ENCODE measurements at regions not wholly inside any gene's neighbourhood (a gene's known extent, or its start where the extent isn't known, plus 50 kb on each side); places are given as distances from the start of the nearest gene placed in this dataset.

DNA sequence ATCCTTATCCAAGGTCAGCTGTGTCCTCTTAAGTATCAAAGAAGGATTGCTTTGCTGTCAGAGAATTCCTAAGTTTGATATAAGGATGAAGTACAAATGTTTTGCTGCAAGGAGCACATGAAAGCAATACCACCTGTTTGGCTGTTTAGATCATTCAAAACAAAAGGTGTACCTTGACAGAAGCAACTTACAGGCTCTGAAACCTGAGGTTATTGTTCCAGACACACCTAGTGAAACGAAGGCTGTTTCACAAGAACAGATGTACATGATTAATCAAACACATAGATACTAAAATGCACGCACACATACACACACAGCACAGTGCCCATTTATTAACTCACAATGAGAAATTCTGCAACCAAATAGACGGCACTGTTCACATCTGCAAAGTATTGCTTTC is 166.2 kb downstream of the RBM43 start:
- H3K9me2 ChIP-seq (ENCODE audit: insufficient read depth): no peaks in the 10 kb centered on the region; the same call in 1 of the 2 replicates
- no peaks in the 10 kb centered on the region for H3K36me3 Mint-ChIP-seq (ENCODE audit: low read depth)
- no peaks in the 10 kb centered on the region for H3F3A ChIP-seq (replicated peaks; ENCODE audit: low read depth)
- H3K4me1 Mint-ChIP-seq: no peaks in the 10 kb centered on the region
- H2AFZ ChIP-seq: no peak overlapping the region; the same call in 1 of the 2 replicates
- H3K79me2 ChIP-seq (replicated peaks; ENCODE audit: insufficient read depth): no peaks in the 10 kb centered on the region
- H3K4me3 Mint-ChIP-seq: no peak overlapping the region
- H3K4me3 ChIP-seq: no peak overlapping the region
- H3K27ac Mint-ChIP-seq: no peak overlapping the region
- no peaks in the 10 kb centered on the region for H3K4me1 ChIP-seq (ENCODE audit: insufficient read depth)
- H3K36me3 ChIP-seq (ENCODE audit: insufficient read depth): no peaks in the 10 kb centered on the region
- no peaks in the 10 kb centered on the region for H3K27me3 ChIP-seq (ENCODE audit: insufficient read depth)
- no peaks in the 10 kb centered on the region for H3K27me3 Mint-ChIP-seq (ENCODE audit: insufficient read depth, low read depth, poor library complexity)
- no peak overlapping the region for H3K4me2 ChIP-seq
- TF ChIP-seq, protein P1, sequence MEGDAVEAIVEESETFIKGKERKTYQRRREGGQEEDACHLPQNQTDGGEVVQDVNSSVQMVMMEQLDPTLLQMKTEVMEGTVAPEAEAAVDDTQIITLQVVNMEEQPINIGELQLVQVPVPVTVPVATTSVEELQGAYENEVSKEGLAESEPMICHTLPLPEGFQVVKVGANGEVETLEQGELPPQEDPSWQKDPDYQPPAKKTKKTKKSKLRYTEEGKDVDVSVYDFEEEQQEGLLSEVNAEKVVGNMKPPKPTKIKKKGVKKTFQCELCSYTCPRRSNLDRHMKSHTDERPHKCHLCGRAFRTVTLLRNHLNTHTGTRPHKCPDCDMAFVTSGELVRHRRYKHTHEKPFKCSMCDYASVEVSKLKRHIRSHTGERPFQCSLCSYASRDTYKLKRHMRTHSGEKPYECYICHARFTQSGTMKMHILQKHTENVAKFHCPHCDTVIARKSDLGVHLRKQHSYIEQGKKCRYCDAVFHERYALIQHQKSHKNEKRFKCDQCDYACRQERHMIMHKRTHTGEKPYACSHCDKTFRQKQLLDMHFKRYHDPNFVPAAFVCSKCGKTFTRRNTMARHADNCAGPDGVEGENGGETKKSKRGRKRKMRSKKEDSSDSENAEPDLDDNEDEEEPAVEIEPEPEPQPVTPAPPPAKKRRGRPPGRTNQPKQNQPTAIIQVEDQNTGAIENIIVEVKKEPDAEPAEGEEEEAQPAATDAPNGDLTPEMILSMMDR (conservative IDR thresholded peaks at IDR 0.05; ENCODE audit: low read depth in 2 of 2): no peak
- TF ChIP-seq POLR2AphosphoS5 (IDR thresholded peaks at IDR 0.05; ENCODE audit: low read depth) (no peak), EZH2phosphoT487 (IDR thresholded peaks at IDR 0.05; ENCODE audit: unreplicated experiment) (no peak), EZH2 (IDR thresholded peaks at IDR 0.05; ENCODE audit: low read depth, unreplicated experiment) (no peak), NANOG (IDR thresholded peaks at IDR 0.05; ENCODE audit: borderline replicate concordance) (no peak)
- TF ChIP-seq, protein P2, sequence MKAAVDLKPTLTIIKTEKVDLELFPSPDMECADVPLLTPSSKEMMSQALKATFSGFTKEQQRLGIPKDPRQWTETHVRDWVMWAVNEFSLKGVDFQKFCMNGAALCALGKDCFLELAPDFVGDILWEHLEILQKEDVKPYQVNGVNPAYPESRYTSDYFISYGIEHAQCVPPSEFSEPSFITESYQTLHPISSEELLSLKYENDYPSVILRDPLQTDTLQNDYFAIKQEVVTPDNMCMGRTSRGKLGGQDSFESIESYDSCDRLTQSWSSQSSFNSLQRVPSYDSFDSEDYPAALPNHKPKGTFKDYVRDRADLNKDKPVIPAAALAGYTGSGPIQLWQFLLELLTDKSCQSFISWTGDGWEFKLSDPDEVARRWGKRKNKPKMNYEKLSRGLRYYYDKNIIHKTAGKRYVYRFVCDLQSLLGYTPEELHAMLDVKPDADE (IDR thresholded peaks at IDR 0.05): no peak
- TF ChIP-seq, protein P3, sequence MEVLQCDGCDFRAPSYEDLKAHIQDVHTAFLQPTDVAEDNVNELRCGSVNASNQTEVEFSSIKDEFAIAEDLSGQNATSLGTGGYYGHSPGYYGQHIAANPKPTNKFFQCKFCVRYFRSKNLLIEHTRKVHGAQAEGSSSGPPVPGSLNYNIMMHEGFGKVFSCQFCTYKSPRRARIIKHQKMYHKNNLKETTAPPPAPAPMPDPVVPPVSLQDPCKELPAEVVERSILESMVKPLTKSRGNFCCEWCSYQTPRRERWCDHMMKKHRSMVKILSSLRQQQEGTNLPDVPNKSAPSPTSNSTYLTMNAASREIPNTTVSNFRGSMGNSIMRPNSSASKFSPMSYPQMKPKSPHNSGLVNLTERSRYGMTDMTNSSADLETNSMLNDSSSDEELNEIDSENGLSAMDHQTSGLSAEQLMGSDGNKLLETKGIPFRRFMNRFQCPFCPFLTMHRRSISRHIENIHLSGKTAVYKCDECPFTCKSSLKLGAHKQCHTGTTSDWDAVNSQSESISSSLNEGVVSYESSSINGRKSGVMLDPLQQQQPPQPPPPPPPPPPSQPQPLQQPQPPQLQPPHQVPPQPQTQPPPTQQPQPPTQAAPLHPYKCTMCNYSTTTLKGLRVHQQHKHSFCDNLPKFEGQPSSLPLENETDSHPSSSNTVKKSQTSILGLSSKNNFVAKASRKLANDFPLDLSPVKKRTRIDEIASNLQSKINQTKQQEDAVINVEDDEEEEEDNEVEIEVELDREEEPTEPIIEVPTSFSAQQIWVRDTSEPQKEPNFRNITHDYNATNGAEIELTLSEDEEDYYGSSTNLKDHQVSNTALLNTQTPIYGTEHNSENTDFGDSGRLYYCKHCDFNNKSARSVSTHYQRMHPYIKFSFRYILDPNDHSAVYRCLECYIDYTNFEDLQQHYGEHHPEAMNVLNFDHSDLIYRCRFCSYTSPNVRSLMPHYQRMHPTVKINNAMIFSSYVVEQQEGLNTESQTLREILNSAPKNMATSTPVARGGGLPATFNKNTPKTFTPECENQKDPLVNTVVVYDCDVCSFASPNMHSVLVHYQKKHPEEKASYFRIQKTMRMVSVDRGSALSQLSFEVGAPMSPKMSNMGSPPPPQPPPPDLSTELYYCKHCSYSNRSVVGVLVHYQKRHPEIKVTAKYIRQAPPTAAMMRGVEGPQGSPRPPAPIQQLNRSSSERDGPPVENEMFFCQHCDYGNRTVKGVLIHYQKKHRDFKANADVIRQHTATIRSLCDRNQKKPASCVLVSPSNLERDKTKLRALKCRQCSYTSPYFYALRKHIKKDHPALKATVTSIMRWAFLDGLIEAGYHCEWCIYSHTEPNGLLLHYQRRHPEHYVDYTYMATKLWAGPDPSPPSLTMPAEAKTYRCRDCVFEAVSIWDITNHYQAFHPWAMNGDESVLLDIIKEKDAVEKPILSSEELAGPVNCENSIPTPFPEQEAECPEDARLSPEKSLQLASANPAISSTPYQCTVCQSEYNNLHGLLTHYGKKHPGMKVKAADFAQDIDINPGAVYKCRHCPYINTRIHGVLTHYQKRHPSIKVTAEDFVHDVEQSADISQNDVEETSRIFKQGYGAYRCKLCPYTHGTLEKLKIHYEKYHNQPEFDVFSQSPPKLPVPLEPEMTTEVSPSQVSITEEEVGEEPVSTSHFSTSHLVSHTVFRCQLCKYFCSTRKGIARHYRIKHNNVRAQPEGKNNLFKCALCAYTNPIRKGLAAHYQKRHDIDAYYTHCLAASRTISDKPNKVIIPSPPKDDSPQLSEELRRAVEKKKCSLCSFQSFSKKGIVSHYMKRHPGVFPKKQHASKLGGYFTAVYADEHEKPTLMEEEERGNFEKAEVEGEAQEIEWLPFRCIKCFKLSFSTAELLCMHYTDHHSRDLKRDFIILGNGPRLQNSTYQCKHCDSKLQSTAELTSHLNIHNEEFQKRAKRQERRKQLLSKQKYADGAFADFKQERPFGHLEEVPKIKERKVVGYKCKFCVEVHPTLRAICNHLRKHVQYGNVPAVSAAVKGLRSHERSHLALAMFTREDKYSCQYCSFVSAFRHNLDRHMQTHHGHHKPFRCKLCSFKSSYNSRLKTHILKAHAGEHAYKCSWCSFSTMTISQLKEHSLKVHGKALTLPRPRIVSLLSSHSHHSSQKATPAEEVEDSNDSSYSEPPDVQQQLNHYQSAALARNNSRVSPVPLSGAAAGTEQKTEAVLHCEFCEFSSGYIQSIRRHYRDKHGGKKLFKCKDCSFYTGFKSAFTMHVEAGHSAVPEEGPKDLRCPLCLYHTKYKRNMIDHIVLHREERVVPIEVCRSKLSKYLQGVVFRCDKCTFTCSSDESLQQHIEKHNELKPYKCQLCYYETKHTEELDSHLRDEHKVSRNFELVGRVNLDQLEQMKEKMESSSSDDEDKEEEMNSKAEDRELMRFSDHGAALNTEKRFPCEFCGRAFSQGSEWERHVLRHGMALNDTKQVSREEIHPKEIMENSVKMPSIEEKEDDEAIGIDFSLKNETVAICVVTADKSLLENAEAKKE (CRISPR knock-in tag; IDR thresholded peaks at IDR 0.05): no peak
- no peaks in the 10 kb centered on the region for H3K9me3 Mint-ChIP-seq
- no peaks in the 10 kb centered on the region for H4K20me1 ChIP-seq (replicated peaks; ENCODE audit: insufficient read depth)
- no peak overlapping the region for H3K27ac ChIP-seq (ENCODE audit: low read depth)
- no peak for ATAC-seq
- DNase-seq (ENCODE audit: low spot score): no peak

All from GM23338 (cell line).